ENCODE measurements at regions not wholly inside any gene's neighbourhood (a gene's known extent, or its start where the extent isn't known, plus 50 kb on each side); places are given as distances from the start of the nearest gene placed in this dataset.
A peak's percentile ranks its signal among the peaks of the same experiment; 100 is the strongest.

DNA sequence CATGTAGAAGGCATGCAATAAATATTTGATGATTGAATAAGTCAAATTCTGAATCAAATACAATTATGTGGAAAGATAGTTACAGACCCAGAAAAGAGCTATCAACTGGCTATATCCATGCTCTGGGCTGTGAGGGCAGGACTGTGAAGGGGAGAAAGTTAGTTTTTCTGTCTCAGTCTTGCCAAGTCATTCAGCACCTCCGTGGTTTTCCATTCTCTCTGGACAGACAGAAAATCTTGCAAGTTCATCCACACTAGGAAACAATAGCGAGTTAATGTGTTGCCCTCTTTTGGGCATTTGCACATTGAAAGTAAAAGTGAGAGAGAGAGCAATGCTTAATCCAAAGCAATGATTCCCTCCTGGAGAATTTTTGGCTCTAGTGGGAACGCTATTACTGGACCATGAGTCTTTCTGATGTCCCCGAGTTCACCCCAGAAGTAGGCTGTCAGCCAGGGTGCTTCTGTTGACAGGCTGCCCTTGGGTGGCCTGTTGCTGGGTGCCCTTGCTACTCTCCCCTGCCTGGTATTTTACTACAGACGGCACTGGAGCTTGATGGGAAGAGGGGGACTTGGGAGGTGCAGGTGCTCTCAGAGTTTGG lies 238.3 kb downstream of the LOXHD1 start:
- H3K4me2 ChIP-seq (ENCODE audit: insufficient read depth in 1 of 2, low read depth in 2 of 2, low read length in 2 of 2) = no peak overlapping the region
- H4K5ac ChIP-seq (ENCODE audit: insufficient read length, low read depth, low read length) = no peak overlapping the region
- no peak overlapping the region for H3K27ac ChIP-seq (ENCODE audit: low read depth, low read length)
- H4K20me1 ChIP-seq (replicated peaks in 1 of 2; ENCODE audit: control insufficient read depth in 1 of 2, insufficient read depth in 2 of 2, low read length in 2 of 2) = peaks cover 0 to 2% of the 10 kb centered on the region in 2 experiments
- no peak overlapping the region for H2BK15ac ChIP-seq (ENCODE audit: low read length)
- no peak overlapping the region for H3K14ac ChIP-seq (ENCODE audit: insufficient read length)
- H4K8ac ChIP-seq (ENCODE audit: extremely low read depth, insufficient read depth, low read length) = no peak overlapping the region
- H2BK5ac ChIP-seq (ENCODE audit: low read depth, low read length) = peak overlapping the region; percentile 48; the same call in 1 of the 2 replicates
- H3K23me2 ChIP-seq (ENCODE audit: low read depth, low read length) = no peaks in the 10 kb centered on the region
- H3K56ac ChIP-seq (replicated peaks; ENCODE audit: insufficient read length, low read depth, low read length) = no peak overlapping the region
- no peaks in the 10 kb centered on the region for H3K36me3 ChIP-seq (ENCODE audit: control insufficient read depth in 2 of 4, insufficient read depth in 4 of 4, low read length in 3 of 4)
- H2AK5ac ChIP-seq (ENCODE audit: low read depth, low read length) = no peak overlapping the region
- H2BK20ac ChIP-seq (ENCODE audit: low read length) = no peak overlapping the region; the same call in 1 of the 2 replicates
- peak overlapping the region; percentile 18; the same call in 1 of the 2 replicates for H2BK12ac ChIP-seq (ENCODE audit: low read depth, low read length)
- peak overlapping the region; percentile 85 for H4K91ac ChIP-seq (replicated peaks; ENCODE audit: insufficient read length, low read length)
- H2AFZ ChIP-seq (ENCODE audit: low read length) = no peak overlapping the region
- H3K9ac ChIP-seq (replicated peaks in 1 of 4; ENCODE audit: extremely low read depth in 1 of 4, low read depth in 3 of 4, low read length in 3 of 4) = no peak overlapping the region
- DNase-seq (ENCODE audit: low read depth in 1 of 2, low spot score in 2 of 2) (no peak), FAIRE-seq (no peak)
- ChIA-PET POLR2A (ENCODE audit: partially characterized antibody) (interaction anchor here (0.6 to 1.3 kb wide), 3 partner anchors 9 to 59 kb away, joined by 3 to 7 read pairs (median 4); no protein-coding TSS in a partner anchor), CTCF (ENCODE audit: partially characterized antibody) (interaction anchor here (0.8 to 2.6 kb wide), 10 partner anchors 9 to 138 kb away, joined by 3 to 16 read pairs (median 6); no protein-coding TSS in a partner anchor)
- no peak overlapping the region for H3K18ac ChIP-seq (ENCODE audit: extremely low read depth, low read length)
- no peaks in the 10 kb centered on the region; a peak in 1 of 7 replicates for H3K27me3 ChIP-seq (replicated peaks in 1 of 4; ENCODE audit: control insufficient read depth in 3 of 4, extremely low read depth in 1 of 4, insufficient read depth in 3 of 4, low read length in 3 of 4)
- no peaks in the 10 kb centered on the region for H3K79me2 ChIP-seq (ENCODE audit: control insufficient read depth in 1 of 2, insufficient read depth in 2 of 2, low read length in 2 of 2)
- 84% methylated on average over 5 of the region's 5 CpGs; no CpG with 5 or more reads in 1 of the 2 experiments for WGBS, 2 experiments (ENCODE audit: extremely low coverage in 1 of 2, insufficient coverage in 1 of 2, insufficient read length in 1 of 2, insufficient replicate concordance in 2 of 2, low coverage in 1 of 2, low lambda C conversion rate in 2 of 2, missing lambda C conversion rate in 1 of 2)
- no peak overlapping the region for H2BK120ac ChIP-seq (replicated peaks; ENCODE audit: low read depth, low read length)
- H3K23ac ChIP-seq (ENCODE audit: insufficient read length) = no peak overlapping the region
- H3K9me3 ChIP-seq (ENCODE audit: insufficient read depth in 2 of 2, low read depth in 1 of 2, low read length in 1 of 2) = no peaks in the 10 kb centered on the region
- H3K4me1 ChIP-seq (replicated peaks in 1 of 4; ENCODE audit: control insufficient read depth in 3 of 4, insufficient read depth in 4 of 4, low read length in 3 of 4) = peaks cover 14 to 27% (median 21%) of the 10 kb centered on the region in 4 experiments
- no peak for TF ChIP-seq POU5F1 (IDR thresholded peaks at IDR 0.05; ENCODE audit: low read depth, low read length)
- TF ChIP-seq, protein P1, sequence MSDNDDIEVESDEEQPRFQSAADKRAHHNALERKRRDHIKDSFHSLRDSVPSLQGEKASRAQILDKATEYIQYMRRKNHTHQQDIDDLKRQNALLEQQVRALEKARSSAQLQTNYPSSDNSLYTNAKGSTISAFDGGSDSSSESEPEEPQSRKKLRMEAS (IDR thresholded peaks at IDR 0.05) = no peak
- TF ChIP-seq CTBP2 (IDR thresholded peaks at IDR 0.05; ENCODE audit: borderline replicate concordance, insufficient read depth, insufficient read length, low read length) = no peak
- TF ChIP-seq KDM4A (IDR thresholded peaks at IDR 0.05; ENCODE audit: low read depth, low read length, severe bottlenecking) = no peak
- no peak for TF ChIP-seq CHD2 (IDR thresholded peaks at IDR 0.05; ENCODE audit: low read length)
- no peak for TF ChIP-seq YY1 (IDR thresholded peaks at IDR 0.05; ENCODE audit: low read depth, low read length)
- no peak for TF ChIP-seq ASH2L (IDR thresholded peaks at IDR 0.05; ENCODE audit: low read length)
- no peak for TF ChIP-seq CHD1 (IDR thresholded peaks at IDR 0.05; ENCODE audit: low read depth, low read length)
- TF ChIP-seq SIX5 (IDR thresholded peaks at IDR 0.05; ENCODE audit: low read depth, low read length) = no peak
- no peak for TF ChIP-seq GABPA (IDR thresholded peaks at IDR 0.05; ENCODE audit: borderline replicate concordance, insufficient read depth, low read length)
- no peak for TF ChIP-seq SIRT6 (IDR thresholded peaks at IDR 0.05; ENCODE audit: low read length)
- TF ChIP-seq SRF (IDR thresholded peaks at IDR 0.05; ENCODE audit: low read depth, low read length) = no peak
- TF ChIP-seq BACH1 (IDR thresholded peaks at IDR 0.05; ENCODE audit: low read length) = no peak
- no peak overlapping the region for H3K4ac ChIP-seq (replicated peaks; ENCODE audit: insufficient read length, low read depth, low read length)
- H3K79me1 ChIP-seq (ENCODE audit: low read depth, low read length) = no peaks in the 10 kb centered on the region
- H3K4me3 ChIP-seq (ENCODE audit: extremely low read depth in 1 of 4, insufficient read depth in 2 of 4, low read depth in 3 of 4, low read length in 4 of 4) = no peak overlapping the region

Measured in H1 (cell line).